ENCODE measurements at regions not wholly inside any gene's neighbourhood (a gene's known extent, or its start where the extent isn't known, plus 50 kb on each side); places are given as distances from the start of the nearest gene placed in this dataset.

DNA sequence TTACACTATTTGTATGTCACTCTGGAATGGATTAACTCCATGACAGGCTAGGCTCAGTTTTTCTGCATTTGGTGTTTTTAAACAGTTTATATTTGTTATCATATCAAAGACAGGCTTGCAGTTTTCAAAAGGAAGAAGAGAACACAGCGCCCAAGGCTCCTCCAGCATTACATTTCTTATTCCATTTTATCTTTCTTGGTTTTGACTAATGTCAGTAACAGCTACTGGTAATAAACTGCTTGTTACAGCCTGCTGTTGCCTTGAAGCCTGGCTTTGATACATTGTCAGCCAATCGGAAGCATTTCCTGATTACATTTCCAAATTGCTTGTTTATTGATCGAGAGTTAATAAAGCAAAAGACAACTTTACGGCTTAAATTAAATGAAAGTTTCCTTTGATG is 166.0 kb upstream of the MDFIC start:
- no peak for DNase-seq

DNA sequence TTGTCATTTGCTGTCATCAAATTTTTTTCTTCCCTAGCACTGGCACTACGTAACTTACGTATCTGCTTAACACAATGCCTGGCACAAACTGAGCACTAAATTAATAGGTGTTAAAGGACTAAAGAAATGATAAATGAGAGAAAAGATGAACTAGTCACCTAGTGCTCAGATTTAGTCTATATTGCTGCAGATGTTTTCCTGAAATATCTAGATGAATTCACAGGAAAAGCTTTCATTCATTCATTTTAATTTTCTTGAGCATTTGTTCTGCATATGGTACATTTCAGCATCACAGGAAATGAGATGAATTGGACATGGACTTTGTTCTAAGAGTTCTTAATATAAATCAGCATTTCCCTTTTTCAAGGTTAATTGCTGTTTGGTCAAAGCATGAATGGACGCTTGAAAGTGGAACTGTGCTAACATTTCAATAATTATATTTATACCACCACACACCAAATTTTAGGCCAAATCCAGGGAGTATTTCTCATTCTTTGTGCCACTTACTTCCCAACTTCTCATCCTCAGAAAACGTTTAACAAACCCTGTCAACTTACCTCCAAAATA is 163.2 kb upstream of the MDFIC start:
- DNase-seq = no peak

DNA sequence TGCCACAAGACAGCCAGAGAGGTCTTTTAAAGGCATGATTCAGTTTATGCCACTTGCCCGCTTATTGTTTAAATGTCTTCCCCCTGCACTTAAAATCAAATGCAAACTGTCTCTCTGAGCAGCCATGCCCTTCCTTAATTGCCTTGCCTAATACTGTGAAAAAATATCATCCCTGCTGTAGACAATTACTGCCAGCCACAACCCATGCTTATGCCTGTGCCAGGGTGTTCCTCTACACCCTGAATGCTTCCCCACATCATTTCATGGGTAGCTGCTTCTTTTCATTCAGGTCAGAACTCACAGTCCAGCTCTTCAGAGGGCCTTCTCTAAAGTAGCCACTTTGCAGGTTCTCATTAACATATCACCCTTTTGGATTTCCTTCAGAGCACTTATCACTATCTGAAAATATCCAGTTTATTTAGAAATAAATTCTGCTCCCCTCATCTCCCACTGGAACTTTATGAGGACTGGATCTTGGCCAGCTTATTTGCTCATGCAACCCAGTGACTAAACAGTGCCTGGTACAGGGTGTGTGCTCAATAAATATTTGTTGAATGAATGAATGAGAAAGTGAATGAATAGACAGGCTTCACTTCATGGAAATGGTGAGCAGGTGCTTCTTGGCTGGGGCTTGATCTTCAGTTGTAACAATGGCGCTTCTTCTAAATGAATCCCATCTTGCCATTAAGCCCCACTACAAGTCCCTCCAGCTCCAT is 162.4 kb upstream of the MDFIC start:
- no peak for DNase-seq

DNA sequence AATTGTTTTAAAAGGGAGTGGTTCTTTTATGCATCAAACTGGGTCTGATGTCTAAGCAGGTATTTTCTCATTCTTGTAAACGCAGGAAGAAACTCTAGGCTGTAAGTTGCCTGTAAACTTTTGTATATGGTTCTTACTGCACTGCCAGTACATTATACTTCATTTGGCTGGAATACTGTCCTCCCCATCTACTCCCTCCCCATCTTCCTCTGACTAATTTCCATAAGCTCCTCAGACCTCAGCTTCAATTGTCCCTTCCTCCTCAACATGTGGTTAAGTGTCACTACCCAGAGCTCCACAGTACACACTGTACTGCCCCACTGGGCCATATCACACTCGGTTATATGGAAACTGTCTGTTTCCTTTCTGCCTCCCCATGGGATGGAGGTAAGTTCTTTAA is 161.4 kb upstream of the MDFIC start:
- no peak for DNase-seq

DNA sequence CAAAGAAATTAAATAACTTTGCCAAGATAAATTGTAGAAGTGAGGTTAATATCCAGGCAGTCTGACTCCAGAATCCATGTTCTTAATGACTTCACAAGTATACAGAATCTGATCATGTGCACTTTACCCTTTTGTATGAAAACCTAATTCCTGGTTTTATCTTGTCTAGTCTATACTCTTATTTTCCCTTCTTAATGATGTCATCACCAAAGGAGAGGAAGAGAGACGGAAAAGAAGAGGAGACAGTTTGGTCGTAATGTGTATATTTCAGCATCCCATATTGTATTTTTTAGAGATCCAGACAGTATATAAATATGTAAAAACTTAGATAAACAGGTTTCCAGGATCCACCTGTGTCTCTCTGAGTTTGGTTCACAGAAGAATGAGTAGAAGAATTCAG is 159.9 kb upstream of the MDFIC start:
- no peak for DNase-seq

DNA sequence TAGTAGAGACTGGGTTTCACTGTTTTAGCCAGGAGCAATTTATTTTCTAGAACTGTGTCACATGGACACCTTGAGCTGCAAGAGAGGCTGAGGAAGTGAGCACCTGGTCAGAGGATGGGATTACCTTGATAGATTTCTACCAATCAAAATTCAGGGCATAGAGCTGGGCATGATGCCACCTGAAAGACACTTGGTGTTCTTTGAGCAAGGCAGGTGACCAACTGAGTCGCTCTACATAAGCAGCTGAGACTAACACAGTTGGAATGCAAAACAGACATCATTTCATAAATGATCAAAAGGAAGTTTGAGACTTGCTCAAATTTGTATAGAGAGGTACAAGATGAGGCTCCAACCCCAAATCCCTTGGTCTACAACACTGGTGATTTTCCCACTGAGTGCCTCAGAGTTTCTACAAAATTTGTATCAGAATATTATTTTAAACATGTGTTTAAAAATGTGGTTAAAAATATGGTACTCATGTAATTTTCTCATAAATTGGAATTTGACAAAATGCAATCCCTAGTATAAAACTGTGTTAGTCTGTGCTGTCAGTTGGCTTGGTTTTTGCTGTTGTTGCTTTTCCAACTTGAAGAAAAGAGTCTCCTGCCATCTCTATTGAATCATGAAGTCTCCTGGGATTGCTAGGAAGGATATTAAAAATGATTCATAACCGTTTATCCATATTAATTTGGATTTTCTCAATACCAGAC is 156.4 kb upstream of the MDFIC start:
- DNase-seq = no peak

DNA sequence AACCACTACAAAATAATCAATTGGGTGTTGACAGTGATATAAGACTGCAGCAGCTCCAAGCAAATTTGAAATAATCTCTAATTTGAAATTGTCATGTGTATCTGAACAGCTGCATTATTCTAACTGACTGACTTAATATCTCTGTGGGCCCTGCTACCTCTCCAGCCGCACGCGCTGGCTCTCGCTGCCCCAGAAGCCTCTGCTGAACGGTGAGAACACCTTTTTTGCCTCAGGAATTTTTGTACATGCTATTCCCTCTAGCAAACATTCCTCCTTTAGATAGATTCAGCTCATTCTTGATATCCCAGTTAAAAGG is 155.9 kb upstream of the MDFIC start:
- no peak for DNase-seq

DNA sequence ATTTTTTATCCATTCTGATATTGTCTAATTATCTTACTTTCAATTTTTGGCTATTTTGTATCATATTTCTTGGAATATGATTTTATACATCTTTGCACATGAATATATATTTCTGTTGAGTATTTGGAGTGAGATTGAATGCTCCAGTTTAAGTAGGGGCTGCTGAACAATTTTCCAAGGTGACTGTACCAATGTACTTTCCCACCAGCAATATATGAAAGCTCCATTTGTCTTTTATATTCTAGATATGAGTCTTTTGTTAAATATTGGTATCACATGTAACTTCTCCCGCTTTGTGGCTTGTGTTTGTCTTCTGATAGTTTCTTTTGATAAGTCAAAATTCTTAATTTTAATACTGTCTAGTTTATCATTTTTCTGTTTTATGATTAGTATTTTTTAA is 144.6 kb upstream of the MDFIC start:
- DNase-seq = no peak

DNA sequence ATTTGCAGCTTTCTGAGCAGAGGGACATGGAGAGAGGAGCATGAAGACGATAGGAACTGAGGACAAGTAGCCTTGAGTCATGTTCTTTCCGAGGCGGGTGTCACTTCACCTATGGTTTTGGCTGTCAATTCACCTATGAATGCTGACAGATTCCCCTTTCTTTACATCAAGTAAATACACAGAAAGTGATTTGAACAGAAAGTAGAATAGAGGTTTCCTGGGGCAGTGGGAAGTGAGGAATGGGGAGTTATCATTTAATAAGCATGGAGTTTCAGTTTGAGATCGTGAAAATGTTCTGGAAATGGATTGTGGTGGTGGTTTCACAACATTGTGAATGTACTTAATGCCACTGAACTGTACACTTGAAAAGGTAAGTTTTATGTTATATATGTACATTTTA is 138.4 kb upstream of the MDFIC start:
- DNase-seq = no peak

DNA sequence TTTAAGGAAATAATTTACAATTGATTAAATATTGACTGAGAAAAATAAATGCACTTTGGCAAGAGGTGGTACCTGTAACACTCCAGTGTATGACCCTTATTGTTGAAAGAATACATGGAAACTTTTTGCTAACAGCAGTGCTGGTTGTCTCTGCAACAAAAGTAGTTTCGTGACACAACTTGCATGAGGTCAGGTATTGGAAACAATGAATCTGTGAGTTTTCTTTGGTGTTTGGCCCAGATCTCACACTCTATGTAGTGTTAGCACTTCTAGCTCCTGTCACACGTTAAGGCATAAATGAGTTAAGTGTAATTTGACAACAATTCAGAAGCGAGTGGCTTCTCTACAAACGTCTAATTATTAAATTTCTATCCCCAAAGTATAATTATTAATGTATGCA is 137.7 kb upstream of the MDFIC start:
- no peak for DNase-seq

DNA sequence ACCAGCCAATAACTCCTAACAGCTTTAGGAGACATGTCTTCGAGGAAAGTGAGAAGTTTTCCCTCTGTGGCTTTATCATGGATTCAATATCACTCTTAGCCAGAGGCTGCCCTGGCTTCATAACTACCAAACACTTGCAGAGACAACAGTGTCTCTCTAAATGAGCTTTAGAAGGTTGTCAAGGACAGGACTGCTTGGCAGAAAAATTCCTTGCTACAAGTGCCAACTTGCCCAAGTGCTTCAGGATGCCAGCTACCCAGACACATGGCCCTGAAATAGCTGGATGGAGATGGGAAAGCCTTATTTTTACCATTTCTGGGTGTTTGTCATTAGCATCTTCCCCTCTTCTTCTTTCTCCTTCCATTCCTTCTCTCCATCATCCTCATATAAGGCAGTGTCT is 137.1 kb upstream of the MDFIC start:
- no peak for DNase-seq

DNA sequence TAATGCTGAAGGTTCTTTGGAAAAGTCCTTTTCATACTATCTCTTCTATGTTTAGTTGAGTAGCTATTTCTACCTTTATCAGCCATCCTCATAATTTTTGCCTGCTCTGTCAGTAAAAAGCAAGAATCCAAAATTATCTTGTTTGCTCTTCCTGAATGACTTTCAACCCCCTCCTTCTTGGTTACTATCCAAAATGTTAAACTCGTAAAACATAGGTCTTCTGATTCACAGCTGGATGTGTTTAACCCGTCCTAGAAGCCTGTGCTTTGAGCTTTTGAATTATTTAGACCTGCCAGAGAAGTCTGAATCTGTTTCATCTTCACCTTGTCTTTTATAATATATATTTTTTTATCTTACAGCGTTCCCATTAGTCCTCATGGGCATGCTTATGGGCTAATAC is 136.4 kb upstream of the MDFIC start:
- DNase-seq = no peak

DNA sequence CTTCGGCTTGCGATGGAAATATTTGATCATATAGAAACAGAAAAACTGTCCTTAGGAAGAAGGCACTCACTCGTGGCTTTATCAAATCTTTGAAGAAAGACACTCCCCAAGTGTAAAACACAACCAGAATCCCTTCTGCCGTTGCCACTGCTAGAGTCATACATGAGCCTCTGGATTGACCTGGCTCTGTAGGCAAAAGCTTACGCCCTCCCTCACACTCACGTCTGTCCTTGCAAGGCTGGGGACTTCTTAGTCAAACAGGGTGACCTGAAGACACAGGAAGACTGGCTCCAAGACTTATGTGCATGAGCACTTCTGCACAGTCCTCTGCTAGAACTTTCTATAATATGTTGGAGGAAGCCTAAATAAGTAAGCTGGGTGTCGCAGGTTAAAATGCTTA is 135.4 kb upstream of the MDFIC start:
- no peak for DNase-seq

DNA sequence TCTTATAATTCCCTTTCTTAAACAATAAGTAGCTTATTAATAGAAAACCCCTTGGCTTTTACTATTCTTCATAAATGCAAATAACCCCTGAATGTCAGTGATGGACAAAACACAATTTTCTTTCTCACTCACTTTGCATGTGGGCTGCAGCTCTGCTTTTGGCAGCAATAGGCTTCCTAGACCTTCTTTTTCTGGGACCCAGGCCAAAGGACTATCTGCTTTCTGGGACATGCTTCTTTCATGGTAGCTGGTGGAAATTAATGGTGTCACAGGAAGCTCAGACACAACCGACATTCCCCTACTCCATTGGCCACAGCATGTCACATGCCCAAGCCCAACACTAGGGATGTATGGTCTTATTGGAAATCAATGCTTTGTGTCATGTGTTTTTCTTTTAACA is 134.3 kb upstream of the MDFIC start:
- no peak for DNase-seq

DNA sequence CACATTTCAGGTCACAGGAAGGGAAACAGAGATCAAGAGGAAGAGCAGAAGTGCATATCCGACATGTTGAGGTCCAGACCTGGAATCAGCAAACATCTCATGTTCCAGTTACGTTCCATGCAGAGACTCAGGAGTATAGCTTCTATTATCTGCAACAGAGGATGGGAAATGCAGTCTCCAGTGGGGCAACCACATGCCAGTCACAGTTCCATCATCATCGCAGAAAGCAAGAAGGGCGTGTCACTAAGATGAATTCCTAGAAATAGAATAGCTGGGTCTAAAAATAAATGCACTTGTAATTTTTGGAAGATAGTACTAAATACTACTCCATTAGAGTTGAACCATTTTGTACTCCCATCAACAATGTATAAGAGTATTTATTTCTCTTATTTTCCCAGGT is 133.2 kb upstream of the MDFIC start:
- no peak for DNase-seq

DNA sequence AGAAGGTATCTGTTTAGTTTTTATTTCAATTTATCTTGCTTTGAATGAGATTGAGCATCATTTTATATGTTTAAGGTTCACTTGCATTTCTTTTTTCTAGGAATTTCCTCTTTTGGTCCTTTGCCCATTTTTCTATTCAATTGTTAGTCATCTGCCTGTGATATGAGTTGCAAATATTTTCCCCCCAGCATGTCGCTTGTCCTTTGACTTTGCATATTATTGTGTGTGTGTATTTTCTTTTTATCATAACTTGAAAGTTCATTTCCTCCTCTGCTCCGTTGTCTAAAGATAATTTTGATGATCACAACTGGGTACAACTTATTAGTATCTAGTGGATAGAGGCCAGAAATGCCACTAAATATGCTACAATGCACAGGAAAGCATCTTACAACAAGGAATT is 132.7 kb upstream of the MDFIC start:
- DNase-seq = no peak

DNA sequence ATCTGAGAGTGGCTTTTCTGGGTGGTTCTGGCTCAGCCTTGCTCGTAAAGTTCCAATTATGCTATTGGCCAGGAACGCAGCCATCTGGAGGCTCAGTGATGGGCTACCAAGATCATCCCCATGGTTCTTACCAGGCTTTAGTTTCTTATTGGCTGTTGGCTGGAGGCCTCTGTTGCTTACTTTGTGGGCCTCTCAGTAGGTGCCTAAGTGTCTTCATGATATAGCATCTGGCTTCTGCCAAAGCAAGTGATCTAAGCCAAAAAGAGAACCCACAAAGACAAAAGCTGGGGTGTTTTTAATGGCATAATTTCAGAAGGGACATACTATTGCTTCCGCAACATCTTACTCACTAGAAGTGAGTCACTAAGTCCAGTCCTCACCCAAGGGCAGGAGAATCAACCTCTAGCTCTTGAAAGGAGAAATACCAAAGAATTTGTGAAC is 132.0 kb upstream of the MDFIC start:
- no peak for DNase-seq

DNA sequence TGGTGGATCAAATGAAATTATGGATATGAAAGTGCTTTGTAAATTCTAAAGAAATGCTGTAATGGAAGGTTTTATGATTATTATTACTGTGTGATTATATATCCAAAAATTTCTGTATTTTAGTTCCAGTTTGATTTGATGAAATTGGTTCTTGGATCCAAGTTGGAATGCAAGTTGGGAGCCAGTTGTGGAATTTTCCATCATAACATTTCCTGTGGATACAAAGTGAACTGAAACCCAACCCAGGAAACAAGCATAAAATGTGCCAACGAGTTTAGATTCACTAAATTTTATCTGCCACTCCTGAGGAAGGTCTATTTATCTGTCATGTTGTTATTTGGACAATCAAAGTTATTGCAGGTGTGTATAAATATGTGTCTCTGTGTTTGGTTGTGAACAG is 131.4 kb upstream of the MDFIC start:
- DNase-seq = no peak

DNA sequence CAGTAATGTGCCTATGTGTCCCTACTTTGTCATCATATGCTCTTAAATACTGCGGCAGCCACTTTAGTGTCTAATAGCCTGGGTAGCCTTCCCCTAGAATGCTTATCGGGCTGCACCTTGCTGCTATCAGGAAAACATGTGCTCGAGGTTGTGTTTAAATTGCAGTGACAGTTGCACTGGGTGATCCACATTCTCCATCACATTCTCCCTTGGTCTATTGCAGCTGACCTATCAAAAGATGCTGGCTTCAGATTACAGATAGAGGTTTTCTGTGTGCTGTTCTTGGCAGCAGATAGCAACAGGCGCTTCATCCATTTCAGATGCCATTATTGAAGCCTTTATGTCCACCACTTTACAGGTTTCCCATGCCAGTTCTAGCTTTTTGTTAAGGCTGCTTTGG is 130.1 kb upstream of the MDFIC start:
- no peak for DNase-seq

DNA sequence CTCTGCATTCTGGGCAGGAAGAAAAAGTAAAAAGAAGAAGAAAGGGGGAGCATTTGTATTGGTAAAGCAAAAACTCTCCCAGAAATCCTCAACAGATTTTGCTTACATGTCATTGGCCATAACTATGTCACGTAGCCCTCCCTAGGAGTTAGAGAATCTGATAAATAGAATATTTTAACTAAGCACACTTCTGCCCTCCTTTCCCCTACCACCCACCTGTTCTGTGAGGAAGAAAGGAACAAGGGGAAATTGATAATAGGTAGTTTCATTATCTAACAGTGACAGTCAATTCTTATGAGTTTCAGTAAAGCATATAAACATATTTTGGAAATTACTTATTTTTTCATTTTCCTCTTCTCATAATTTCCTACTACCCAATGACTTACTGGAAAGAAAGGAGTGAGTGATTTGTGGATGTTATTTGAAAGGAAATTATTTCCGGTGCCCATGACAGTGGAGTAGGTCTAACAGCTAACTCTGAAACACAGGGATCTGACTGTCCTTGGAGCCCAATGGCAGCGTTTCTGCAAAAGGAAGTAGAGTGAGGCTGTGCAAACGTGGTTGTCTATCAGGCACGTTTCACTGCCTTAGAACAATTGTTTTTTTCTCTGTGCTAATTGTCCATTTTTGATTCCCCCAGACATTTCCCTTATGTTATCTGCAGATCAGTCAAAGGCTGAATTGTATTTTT is 128.6 kb upstream of the MDFIC start:
- DNase-seq = no peak

DNA sequence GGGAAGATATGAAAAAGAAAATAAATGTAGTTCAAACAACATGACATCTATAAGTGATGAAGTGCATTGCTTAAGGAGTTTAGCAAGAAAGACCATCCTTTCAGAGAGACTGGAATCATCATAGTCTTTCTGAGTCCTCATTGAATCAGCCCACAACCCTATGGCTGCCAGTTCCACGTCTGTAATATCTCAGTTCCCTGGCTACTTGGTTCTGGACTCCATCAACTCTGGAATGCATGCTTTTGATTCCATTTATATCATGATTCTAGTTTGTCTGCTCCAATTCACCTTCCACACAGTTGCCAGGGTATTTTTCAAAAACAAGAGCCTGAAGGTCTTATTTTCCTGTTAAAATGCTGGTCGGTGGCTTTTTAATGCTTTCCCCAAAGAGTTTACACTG is 126.4 kb upstream of the MDFIC start:
- DNase-seq = no peak

DNA sequence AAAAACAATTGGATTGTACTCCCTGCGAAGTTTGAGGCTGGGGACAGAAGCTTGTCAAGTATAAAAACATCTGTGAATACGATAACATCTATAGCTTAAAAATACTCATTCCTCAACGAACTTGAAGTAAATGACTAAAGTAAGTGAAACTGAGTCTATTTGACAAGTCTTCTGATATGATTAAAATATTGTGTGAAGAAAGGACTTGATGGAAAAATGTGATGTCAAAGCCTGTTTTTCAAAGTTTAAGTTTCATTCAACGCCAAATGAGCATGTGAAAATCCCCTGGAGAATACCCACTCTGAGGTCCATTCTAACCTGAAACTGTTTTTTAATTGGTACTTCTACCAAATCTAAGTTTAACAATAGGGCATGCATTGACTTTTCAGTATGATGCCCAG is 122.3 kb upstream of the MDFIC start:
- DNase-seq = no peak

DNA sequence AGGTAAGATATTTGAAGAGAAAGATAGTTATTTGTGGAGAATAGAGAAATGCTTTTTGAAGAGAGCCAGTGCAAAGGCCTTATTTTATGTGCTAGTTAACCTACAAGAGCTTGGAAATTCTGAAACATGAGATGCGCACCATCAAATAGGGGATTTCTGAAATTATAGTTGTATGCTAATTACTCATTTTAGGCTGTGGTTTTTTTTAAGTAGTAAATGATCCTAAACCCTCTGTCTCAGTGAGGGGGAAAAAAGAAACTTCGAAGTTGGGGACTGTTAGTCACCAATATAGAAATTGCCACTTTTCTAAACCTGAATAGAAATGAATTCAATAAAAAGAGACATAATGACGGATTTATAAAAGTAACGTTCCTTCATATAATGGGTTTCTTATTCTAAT is 119.3 kb upstream of the MDFIC start:
- DNase-seq = no peak

DNA sequence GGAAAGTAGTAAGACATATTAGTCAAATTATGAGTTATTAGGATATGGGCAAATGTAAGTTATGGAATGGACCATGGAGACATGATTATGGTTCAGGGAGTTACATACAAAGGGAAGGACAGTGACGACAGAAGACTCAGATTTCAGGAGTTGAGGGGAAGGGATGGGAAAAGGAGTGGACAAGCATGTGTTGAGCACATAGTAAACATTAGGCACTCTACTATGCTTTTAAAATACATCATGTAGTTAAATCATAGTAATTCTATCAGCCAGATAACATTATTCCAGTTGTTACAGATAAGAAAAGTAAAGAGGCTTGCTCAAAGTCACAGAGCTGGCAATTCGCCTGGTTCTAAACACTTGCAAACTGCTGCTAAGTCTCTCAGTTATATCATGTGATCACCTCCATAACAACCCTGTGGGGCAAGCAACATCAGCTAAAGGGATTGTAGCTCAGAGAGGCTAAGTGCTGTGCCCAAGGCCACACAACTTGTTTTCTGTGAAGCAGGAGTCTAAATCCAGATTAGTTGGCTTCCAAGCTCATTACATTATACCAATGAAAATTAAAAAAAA is 115.2 kb upstream of the MDFIC start:
- no peak for DNase-seq
